SU-DHL-6 (cell line): ENCODE measurements at regions not wholly inside any gene's neighbourhood (a gene's known extent, or its start where the extent isn't known, plus 50 kb on each side); places are given as distances from the start of the nearest gene placed in this dataset.

ENCODE experiments used
- EZH2phosphoT487 ChIP-seq: fragments of 200-600 bp; sonication (generic), shearing (Covaris generic); conservative IDR thresholded peaks from 2 replicates; pipeline ENCODE4 v1.6.1; 2018; ENCODE audit warnings: mild to moderate bottlenecking, antibody characterized with exemption, low read length, moderate library complexity, mixed read lengths
- TF ChIP-seq, protein P1 (sequence below): fragments of 200-600 bp; sonication (generic); IDR thresholded peaks from one replicate; pipeline ENCODE4 v1.5.1; 2017; ENCODE audit warnings: antibody characterized with exemption, mild to moderate bottlenecking, low read length, moderate library complexity; ENCODE audit not compliant: insufficient read depth, poor library complexity, severe bottlenecking

DNA sequence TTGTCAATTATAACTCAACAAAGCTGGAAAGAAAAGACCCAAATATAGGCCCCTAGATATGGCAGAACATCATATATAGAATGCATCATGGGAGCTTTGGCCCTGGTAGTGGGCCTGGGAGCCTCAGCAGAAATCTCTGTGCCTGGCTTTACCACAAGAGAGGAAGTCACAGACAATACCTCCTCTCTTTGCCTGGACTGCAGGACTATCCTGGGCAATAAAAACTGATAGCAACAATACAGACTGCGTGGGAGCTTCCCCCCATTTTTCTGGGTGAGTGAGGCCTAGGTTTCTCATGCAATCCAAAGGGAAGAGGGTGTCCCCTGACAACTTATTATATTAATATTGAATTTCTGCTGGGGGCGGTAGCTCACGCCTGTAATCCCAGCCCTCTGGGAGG, 64.0 kb upstream of the NFKB1 start:
- TF ChIP-seq, protein P1, sequence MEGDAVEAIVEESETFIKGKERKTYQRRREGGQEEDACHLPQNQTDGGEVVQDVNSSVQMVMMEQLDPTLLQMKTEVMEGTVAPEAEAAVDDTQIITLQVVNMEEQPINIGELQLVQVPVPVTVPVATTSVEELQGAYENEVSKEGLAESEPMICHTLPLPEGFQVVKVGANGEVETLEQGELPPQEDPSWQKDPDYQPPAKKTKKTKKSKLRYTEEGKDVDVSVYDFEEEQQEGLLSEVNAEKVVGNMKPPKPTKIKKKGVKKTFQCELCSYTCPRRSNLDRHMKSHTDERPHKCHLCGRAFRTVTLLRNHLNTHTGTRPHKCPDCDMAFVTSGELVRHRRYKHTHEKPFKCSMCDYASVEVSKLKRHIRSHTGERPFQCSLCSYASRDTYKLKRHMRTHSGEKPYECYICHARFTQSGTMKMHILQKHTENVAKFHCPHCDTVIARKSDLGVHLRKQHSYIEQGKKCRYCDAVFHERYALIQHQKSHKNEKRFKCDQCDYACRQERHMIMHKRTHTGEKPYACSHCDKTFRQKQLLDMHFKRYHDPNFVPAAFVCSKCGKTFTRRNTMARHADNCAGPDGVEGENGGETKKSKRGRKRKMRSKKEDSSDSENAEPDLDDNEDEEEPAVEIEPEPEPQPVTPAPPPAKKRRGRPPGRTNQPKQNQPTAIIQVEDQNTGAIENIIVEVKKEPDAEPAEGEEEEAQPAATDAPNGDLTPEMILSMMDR, result no peak
- TF ChIP-seq EZH2phosphoT487, result no peak
